ENCODE measurements at regions not wholly inside any gene's neighbourhood (a gene's known extent, or its start where the extent isn't known, plus 50 kb on each side); places are given as distances from the start of the nearest gene placed in this dataset.

GRCh38 chr21:24298040-24298439, 1309.2 kb downstream of the MRPL39 start:
- TF ChIP-seq, protein P1, sequence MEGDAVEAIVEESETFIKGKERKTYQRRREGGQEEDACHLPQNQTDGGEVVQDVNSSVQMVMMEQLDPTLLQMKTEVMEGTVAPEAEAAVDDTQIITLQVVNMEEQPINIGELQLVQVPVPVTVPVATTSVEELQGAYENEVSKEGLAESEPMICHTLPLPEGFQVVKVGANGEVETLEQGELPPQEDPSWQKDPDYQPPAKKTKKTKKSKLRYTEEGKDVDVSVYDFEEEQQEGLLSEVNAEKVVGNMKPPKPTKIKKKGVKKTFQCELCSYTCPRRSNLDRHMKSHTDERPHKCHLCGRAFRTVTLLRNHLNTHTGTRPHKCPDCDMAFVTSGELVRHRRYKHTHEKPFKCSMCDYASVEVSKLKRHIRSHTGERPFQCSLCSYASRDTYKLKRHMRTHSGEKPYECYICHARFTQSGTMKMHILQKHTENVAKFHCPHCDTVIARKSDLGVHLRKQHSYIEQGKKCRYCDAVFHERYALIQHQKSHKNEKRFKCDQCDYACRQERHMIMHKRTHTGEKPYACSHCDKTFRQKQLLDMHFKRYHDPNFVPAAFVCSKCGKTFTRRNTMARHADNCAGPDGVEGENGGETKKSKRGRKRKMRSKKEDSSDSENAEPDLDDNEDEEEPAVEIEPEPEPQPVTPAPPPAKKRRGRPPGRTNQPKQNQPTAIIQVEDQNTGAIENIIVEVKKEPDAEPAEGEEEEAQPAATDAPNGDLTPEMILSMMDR (IDR thresholded peaks at IDR 0.05), result no peak
- TF ChIP-seq POLR2A (IDR thresholded peaks at IDR 0.05) (no peak), POLR2AphosphoS5 (IDR thresholded peaks at IDR 0.05) (no peak)
